Activated T-helper 17 cell treated with anti-CD3 and anti-CD28 coated beads, Interleukin-2, amount 50 U/mL, for 72 hours (primary cell): ENCODE measurements at regions not wholly inside any gene's neighbourhood (a gene's known extent, or its start where the extent isn't known, plus 50 kb on each side); places are given as distances from the start of the nearest gene placed in this dataset.

Experiments
- ATAC-seq: fragments of 150-1000 bp; cut with Tn5 transposase; replicated peaks from 2 replicates; pipeline ENCODE4 v1.10.0; 2021; ENCODE audit warnings: mild to moderate bottlenecking, moderate library complexity
- H3K27ac Mint-ChIP-seq: one replicate; pipeline ENCODE4 v1.8.0; 2022; ENCODE audit warnings: mixed read lengths
- H3K27me3 Mint-ChIP-seq: one replicate; pipeline ENCODE4 v1.8.0; 2022; ENCODE audit warnings: mixed read lengths
- H3K36me3 Mint-ChIP-seq: one replicate; pipeline ENCODE4 v1.8.0; 2022; ENCODE audit warnings: low read depth, mild to moderate bottlenecking, mixed read lengths
- H3K4me1 Mint-ChIP-seq: one replicate; pipeline ENCODE4 v1.8.0; 2022; ENCODE audit warnings: mixed read lengths
- H3K4me3 Mint-ChIP-seq: one replicate; pipeline ENCODE4 v1.8.0; 2022; ENCODE audit warnings: mild to moderate bottlenecking, mixed read lengths
- H3K9me3 Mint-ChIP-seq: one replicate; pipeline ENCODE4 v1.8.0; 2022; ENCODE audit warnings: mixed read lengths

- no peaks in the 10 kb centered on the region for H3K4me1 Mint-ChIP-seq
- ATAC-seq: no peak
- H3K4me3 Mint-ChIP-seq: no peak overlapping the region
- H3K27me3 Mint-ChIP-seq: peaks cover 3% of the 10 kb centered on the region
- H3K9me3 Mint-ChIP-seq: peaks cover 6% of the 10 kb centered on the region
- H3K36me3 Mint-ChIP-seq: no peaks in the 10 kb centered on the region
- H3K27ac Mint-ChIP-seq: no peak overlapping the region
Measured at GRCh38 chr6:82056567-82056966, 191.0 kb downstream of the IBTK start.

GRCh38 chr6:82045965-82046756 lies 201.4 kb downstream of the IBTK start:
- peaks cover under 1% of the 10 kb centered on the region for H3K27me3 Mint-ChIP-seq
- ATAC-seq: no peak
- H3K4me1 Mint-ChIP-seq: no peaks in the 10 kb centered on the region
- H3K36me3 Mint-ChIP-seq: no peaks in the 10 kb centered on the region
- H3K9me3 Mint-ChIP-seq: no peaks in the 10 kb centered on the region
- H3K4me3 Mint-ChIP-seq: no peak overlapping the region
- no peak overlapping the region for H3K27ac Mint-ChIP-seq

GRCh38 chr6:82040405-82041221 lies 206.9 kb downstream of the IBTK start:
- Mint-ChIP-seq H3K36me3 (no peaks in the 10 kb centered on the region), H3K4me3 (no peak overlapping the region), H3K27me3 (no peaks in the 10 kb centered on the region), H3K4me1 (no peaks in the 10 kb centered on the region), H3K9me3 (no peaks in the 10 kb centered on the region), H3K27ac (no peak overlapping the region)
- peak; percentile 24 for ATAC-seq

- Mint-ChIP-seq H3K27ac (no peak overlapping the region), H3K9me3 (no peaks in the 10 kb centered on the region), H3K36me3 (no peaks in the 10 kb centered on the region), H3K4me1 (no peaks in the 10 kb centered on the region), H3K4me3 (no peak overlapping the region), H3K27me3 (no peaks in the 10 kb centered on the region)
- ATAC-seq: no peak
Measured at GRCh38 chr6:82038631-82039030, 208.9 kb downstream of the IBTK start.

- ATAC-seq: no peak
- Mint-ChIP-seq H3K27ac (no peak overlapping the region), H3K27me3 (peaks cover 2% of the 10 kb centered on the region), H3K4me1 (no peaks in the 10 kb centered on the region), H3K36me3 (no peaks in the 10 kb centered on the region), H3K4me3 (no peak overlapping the region), H3K9me3 (peaks cover 1% of the 10 kb centered on the region)
Measured at GRCh38 chr6:82035526-82035925, 212.0 kb downstream of the IBTK start.

GRCh38 chr6:82033631-82034211 lies 213.8 kb downstream of the IBTK start:
- H3K27me3 Mint-ChIP-seq: peaks cover 5% of the 10 kb centered on the region
- no peak for ATAC-seq
- H3K27ac Mint-ChIP-seq: no peak overlapping the region
- H3K36me3 Mint-ChIP-seq: no peaks in the 10 kb centered on the region
- no peaks in the 10 kb centered on the region for H3K4me1 Mint-ChIP-seq
- H3K4me3 Mint-ChIP-seq: no peak overlapping the region
- H3K9me3 Mint-ChIP-seq: peaks cover 3% of the 10 kb centered on the region

- Mint-ChIP-seq H3K27ac (no peak overlapping the region), H3K9me3 (peaks cover 3% of the 10 kb centered on the region), H3K36me3 (no peaks in the 10 kb centered on the region), H3K4me3 (no peak overlapping the region), H3K27me3 (peaks cover 5% of the 10 kb centered on the region), H3K4me1 (no peaks in the 10 kb centered on the region)
- ATAC-seq: no peak
Measured at GRCh38 chr6:82032444-82032843, 215.1 kb downstream of the IBTK start.

- Mint-ChIP-seq H3K4me1 (no peaks in the 10 kb centered on the region), H3K36me3 (no peaks in the 10 kb centered on the region), H3K9me3 (peaks cover 3% of the 10 kb centered on the region), H3K27ac (no peak overlapping the region), H3K27me3 (peaks cover 5% of the 10 kb centered on the region), H3K4me3 (no peak overlapping the region)
- ATAC-seq: no peak
Measured at GRCh38 chr6:82030761-82031503, 216.6 kb downstream of the IBTK start.

GRCh38 chr6:82030301-82030700 lies 217.2 kb downstream of the IBTK start:
- Mint-ChIP-seq H3K36me3 (no peaks in the 10 kb centered on the region), H3K4me1 (no peaks in the 10 kb centered on the region), H3K27ac (no peak overlapping the region), H3K4me3 (no peak overlapping the region), H3K27me3 (peaks cover 5% of the 10 kb centered on the region), H3K9me3 (peaks cover 3% of the 10 kb centered on the region)
- no peak for ATAC-seq

- Mint-ChIP-seq H3K4me3 (no peak overlapping the region), H3K4me1 (no peaks in the 10 kb centered on the region), H3K36me3 (no peaks in the 10 kb centered on the region), H3K9me3 (no peaks in the 10 kb centered on the region), H3K27me3 (peaks cover 2% of the 10 kb centered on the region), H3K27ac (no peak overlapping the region)
- ATAC-seq: no peak
Measured at GRCh38 chr6:82025271-82025670, 222.3 kb downstream of the IBTK start.

GRCh38 chr6:82022614-82023129 lies 224.9 kb downstream of the IBTK start:
- Mint-ChIP-seq H3K9me3 (no peaks in the 10 kb centered on the region), H3K27me3 (peaks cover 9% of the 10 kb centered on the region), H3K36me3 (no peaks in the 10 kb centered on the region), H3K4me1 (no peaks in the 10 kb centered on the region), H3K4me3 (no peak overlapping the region), H3K27ac (no peak overlapping the region)
- ATAC-seq: no peak

GRCh38 chr6:82017773-82018172 lies 229.8 kb downstream of the IBTK start:
- no peak overlapping the region for H3K27ac Mint-ChIP-seq
- H3K4me1 Mint-ChIP-seq: no peaks in the 10 kb centered on the region
- no peaks in the 10 kb centered on the region for H3K36me3 Mint-ChIP-seq
- ATAC-seq: no peak
- no peak overlapping the region for H3K4me3 Mint-ChIP-seq
- H3K9me3 Mint-ChIP-seq: no peaks in the 10 kb centered on the region
- peaks cover 9% of the 10 kb centered on the region for H3K27me3 Mint-ChIP-seq

GRCh38 chr6:82017288-82017687 lies 230.3 kb downstream of the IBTK start:
- H3K4me1 Mint-ChIP-seq: no peaks in the 10 kb centered on the region
- H3K36me3 Mint-ChIP-seq: no peaks in the 10 kb centered on the region
- H3K27me3 Mint-ChIP-seq: peaks cover 9% of the 10 kb centered on the region
- no peak overlapping the region for H3K27ac Mint-ChIP-seq
- no peak for ATAC-seq
- no peaks in the 10 kb centered on the region for H3K9me3 Mint-ChIP-seq
- no peak overlapping the region for H3K4me3 Mint-ChIP-seq

- no peak overlapping the region for H3K4me3 Mint-ChIP-seq
- no peaks in the 10 kb centered on the region for H3K36me3 Mint-ChIP-seq
- no peak for ATAC-seq
- H3K4me1 Mint-ChIP-seq: no peaks in the 10 kb centered on the region
- no peak overlapping the region for H3K27ac Mint-ChIP-seq
- H3K27me3 Mint-ChIP-seq: peaks cover 9% of the 10 kb centered on the region
- H3K9me3 Mint-ChIP-seq: no peaks in the 10 kb centered on the region
Measured at GRCh38 chr6:82015526-82015925, 232.0 kb downstream of the IBTK start.
